ENCODE measurements at regions not wholly inside any gene's neighbourhood (a gene's known extent, or its start where the extent isn't known, plus 50 kb on each side); places are given as distances from the start of the nearest gene placed in this dataset.

GRCh38 chr5:120413686-120414085 is 50.4 kb upstream of the PRR16 start:
- H3K4me3 ChIP-seq (ENCODE audit: low read depth, low read length), result no peak overlapping the region
- DNase-seq (ENCODE audit: low read depth), result no peak
- no peak for TF ChIP-seq POLR2A (IDR thresholded peaks at IDR 0.05; ENCODE audit: extremely low read depth, insufficient read length)
- TF ChIP-seq MAX (IDR thresholded peaks at IDR 0.05; ENCODE audit: low read depth, low read length), result no peak
- no peak for TF ChIP-seq CTCF (IDR thresholded peaks at IDR 0.05; ENCODE audit: low read depth, low read length)
- no peak for TF ChIP-seq MYC (IDR thresholded peaks at IDR 0.05; ENCODE audit: low read depth, low read length)

Data from NB4 (cell line).